ENCODE measurements at regions not wholly inside any gene's neighbourhood (a gene's known extent, or its start where the extent isn't known, plus 50 kb on each side); places are given as distances from the start of the nearest gene placed in this dataset.

DNA sequence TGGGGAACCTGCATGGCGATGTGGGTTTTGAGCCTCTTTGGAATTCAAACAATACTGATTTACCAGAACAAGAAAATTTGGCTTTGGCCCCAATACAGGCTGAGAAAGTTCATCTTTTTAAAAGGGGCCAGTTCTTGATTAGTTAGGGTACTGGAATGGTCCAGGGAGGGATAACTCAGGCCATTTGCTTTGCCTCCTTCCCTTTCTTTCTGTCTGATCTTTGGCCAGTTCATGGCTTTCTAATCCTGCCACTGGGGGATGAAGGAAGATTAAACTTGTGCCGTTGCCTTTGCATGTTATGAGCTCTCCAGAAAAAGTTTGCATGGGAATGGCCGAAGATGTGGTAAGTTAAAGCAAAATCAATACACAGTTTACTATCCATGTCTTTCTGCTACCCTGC lies 78.4 kb downstream of the ADAMTS15 start:
- Histone ChIP-seq H3K36me3 (ENCODE audit: control insufficient read depth in 4 of 4, insufficient read depth in 3 of 4, low read depth in 1 of 4, low read length in 3 of 4) (no peaks in the 10 kb centered on the region), H3K4me3 (ENCODE audit: low read depth in 1 of 3, low read length in 3 of 3) (no peak overlapping the region), H3K9me3 (ENCODE audit: control insufficient read depth in 4 of 4, low read length in 3 of 4) (no peaks in the 10 kb centered on the region), H3K4me1 (ENCODE audit: control insufficient read depth in 4 of 4, insufficient read depth in 4 of 4, low read length in 3 of 4) (no peaks in the 10 kb centered on the region), H3K27ac (ENCODE audit: low read depth in 1 of 2, low read length in 2 of 2) (no peak overlapping the region), H3K9ac (ENCODE audit: low read depth in 1 of 2, low read length in 2 of 2) (no peak overlapping the region), H3K27me3 (ENCODE audit: control insufficient read depth in 4 of 4, insufficient read depth in 4 of 4, low read length in 3 of 4) (no peaks in the 10 kb centered on the region)
- no peak for DNase-seq (ENCODE audit: low spot score)
- no peak for TF ChIP-seq NR2F2 (IDR thresholded peaks at IDR 0.05)
- TF ChIP-seq, protein P1, sequence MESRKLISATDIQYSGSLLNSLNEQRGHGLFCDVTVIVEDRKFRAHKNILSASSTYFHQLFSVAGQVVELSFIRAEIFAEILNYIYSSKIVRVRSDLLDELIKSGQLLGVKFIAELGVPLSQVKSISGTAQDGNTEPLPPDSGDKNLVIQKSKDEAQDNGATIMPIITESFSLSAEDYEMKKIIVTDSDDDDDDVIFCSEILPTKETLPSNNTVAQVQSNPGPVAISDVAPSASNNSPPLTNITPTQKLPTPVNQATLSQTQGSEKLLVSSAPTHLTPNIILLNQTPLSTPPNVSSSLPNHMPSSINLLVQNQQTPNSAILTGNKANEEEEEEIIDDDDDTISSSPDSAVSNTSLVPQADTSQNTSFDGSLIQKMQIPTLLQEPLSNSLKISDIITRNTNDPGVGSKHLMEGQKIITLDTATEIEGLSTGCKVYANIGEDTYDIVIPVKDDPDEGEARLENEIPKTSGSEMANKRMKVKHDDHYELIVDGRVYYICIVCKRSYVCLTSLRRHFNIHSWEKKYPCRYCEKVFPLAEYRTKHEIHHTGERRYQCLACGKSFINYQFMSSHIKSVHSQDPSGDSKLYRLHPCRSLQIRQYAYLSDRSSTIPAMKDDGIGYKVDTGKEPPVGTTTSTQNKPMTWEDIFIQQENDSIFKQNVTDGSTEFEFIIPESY (IDR thresholded peaks at IDR 0.05): no peak
- no peak for TF ChIP-seq SP1 (IDR thresholded peaks at IDR 0.05)
- TF ChIP-seq, protein P2, sequence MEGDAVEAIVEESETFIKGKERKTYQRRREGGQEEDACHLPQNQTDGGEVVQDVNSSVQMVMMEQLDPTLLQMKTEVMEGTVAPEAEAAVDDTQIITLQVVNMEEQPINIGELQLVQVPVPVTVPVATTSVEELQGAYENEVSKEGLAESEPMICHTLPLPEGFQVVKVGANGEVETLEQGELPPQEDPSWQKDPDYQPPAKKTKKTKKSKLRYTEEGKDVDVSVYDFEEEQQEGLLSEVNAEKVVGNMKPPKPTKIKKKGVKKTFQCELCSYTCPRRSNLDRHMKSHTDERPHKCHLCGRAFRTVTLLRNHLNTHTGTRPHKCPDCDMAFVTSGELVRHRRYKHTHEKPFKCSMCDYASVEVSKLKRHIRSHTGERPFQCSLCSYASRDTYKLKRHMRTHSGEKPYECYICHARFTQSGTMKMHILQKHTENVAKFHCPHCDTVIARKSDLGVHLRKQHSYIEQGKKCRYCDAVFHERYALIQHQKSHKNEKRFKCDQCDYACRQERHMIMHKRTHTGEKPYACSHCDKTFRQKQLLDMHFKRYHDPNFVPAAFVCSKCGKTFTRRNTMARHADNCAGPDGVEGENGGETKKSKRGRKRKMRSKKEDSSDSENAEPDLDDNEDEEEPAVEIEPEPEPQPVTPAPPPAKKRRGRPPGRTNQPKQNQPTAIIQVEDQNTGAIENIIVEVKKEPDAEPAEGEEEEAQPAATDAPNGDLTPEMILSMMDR (IDR thresholded peaks at IDR 0.05; ENCODE audit: low read depth, low read length, missing input control): no peak
- no peak for TF ChIP-seq RAD21 (IDR thresholded peaks at IDR 0.05)
- TF ChIP-seq, protein P3, sequence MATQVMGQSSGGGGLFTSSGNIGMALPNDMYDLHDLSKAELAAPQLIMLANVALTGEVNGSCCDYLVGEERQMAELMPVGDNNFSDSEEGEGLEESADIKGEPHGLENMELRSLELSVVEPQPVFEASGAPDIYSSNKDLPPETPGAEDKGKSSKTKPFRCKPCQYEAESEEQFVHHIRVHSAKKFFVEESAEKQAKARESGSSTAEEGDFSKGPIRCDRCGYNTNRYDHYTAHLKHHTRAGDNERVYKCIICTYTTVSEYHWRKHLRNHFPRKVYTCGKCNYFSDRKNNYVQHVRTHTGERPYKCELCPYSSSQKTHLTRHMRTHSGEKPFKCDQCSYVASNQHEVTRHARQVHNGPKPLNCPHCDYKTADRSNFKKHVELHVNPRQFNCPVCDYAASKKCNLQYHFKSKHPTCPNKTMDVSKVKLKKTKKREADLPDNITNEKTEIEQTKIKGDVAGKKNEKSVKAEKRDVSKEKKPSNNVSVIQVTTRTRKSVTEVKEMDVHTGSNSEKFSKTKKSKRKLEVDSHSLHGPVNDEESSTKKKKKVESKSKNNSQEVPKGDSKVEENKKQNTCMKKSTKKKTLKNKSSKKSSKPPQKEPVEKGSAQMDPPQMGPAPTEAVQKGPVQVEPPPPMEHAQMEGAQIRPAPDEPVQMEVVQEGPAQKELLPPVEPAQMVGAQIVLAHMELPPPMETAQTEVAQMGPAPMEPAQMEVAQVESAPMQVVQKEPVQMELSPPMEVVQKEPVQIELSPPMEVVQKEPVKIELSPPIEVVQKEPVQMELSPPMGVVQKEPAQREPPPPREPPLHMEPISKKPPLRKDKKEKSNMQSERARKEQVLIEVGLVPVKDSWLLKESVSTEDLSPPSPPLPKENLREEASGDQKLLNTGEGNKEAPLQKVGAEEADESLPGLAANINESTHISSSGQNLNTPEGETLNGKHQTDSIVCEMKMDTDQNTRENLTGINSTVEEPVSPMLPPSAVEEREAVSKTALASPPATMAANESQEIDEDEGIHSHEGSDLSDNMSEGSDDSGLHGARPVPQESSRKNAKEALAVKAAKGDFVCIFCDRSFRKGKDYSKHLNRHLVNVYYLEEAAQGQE (IDR thresholded peaks at IDR 0.05): no peak
- no peak for TF ChIP-seq JUND (IDR thresholded peaks at IDR 0.05)
- 83% methylated on average over 3 of the region's 3 CpGs for WGBS

DNA sequence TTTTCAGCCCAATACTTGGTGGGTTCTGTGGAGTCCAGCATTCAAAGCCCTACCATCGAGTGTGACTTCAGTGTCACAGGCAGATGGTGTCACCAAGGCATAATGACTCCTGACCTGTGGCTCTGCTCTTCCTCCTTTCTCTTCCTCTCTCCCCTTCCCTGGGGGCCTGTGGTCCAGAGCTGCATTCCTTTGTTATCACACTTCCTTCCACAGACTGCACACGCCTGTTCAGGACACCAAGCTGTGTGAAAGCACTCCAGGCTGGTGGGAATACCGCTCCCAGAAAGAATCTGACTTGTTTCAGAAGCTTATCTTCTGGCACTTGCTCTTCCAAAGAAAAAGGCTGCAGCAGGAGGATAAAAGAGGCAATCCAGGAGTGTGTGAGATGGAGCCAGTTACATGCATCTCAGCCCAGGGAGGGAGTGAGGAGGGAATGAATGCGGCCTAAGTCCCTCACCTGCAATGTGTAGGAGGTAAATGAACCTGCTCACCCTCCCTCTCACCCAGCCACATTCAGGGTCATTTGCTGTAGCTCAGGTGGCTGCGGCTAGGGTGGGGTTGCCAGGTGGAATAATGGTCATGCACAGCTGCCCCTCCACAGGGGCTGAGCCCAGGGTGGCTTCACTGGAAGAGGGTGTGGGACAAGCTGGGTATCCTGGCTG lies 79.3 kb downstream of the ADAMTS15 start:
- Histone ChIP-seq H3K9ac (ENCODE audit: low read depth in 1 of 2, low read length in 2 of 2) (no peak overlapping the region), H3K4me1 (ENCODE audit: control insufficient read depth in 4 of 4, insufficient read depth in 4 of 4, low read length in 3 of 4) (no peaks in the 10 kb centered on the region), H3K4me3 (ENCODE audit: low read depth in 1 of 3, low read length in 3 of 3) (no peak overlapping the region), H3K27ac (ENCODE audit: low read depth in 1 of 2, low read length in 2 of 2) (no peak overlapping the region), H3K27me3 (ENCODE audit: control insufficient read depth in 4 of 4, insufficient read depth in 4 of 4, low read length in 3 of 4) (no peaks in the 10 kb centered on the region), H3K9me3 (ENCODE audit: control insufficient read depth in 4 of 4, low read length in 3 of 4) (no peaks in the 10 kb centered on the region), H3K36me3 (ENCODE audit: control insufficient read depth in 4 of 4, insufficient read depth in 3 of 4, low read depth in 1 of 4, low read length in 3 of 4) (no peaks in the 10 kb centered on the region)
- no peak for DNase-seq (ENCODE audit: low spot score)
- TF ChIP-seq RAD21 (IDR thresholded peaks at IDR 0.05) (peak in 1 of 2 donors; percentile 32), NR2F2 (IDR thresholded peaks at IDR 0.05) (peak; percentile 88), RXRA (IDR thresholded peaks at IDR 0.05) (no peak)
- 47% methylated on average over 5 of the region's 5 CpGs for WGBS
